ENCODE measurements at regions not wholly inside any gene's neighbourhood (a gene's known extent, or its start where the extent isn't known, plus 50 kb on each side); places are given as distances from the start of the nearest gene placed in this dataset.
"Not testable (repeated sequence)": the region's sequence is repeated elsewhere in the genome, so short reads cannot be mapped to it uniquely, and the experiment has no call there.

- Histone ChIP-seq H3K4me3 (no peak overlapping the region), H3K27ac (no peak overlapping the region), H3K9ac (ENCODE audit: low read depth in 2 of 2, low read length in 2 of 2) (no peak overlapping the region), H3K27me3 (no peaks in the 10 kb centered on the region), H3K36me3 (no peaks in the 10 kb centered on the region), H3K9me3 (no peaks in the 10 kb centered on the region), H3K4me1 (no peaks in the 10 kb centered on the region)
- intact Hi-C loops (cut with DNase I), result no loop called here
- TF ChIP-seq, protein P1, sequence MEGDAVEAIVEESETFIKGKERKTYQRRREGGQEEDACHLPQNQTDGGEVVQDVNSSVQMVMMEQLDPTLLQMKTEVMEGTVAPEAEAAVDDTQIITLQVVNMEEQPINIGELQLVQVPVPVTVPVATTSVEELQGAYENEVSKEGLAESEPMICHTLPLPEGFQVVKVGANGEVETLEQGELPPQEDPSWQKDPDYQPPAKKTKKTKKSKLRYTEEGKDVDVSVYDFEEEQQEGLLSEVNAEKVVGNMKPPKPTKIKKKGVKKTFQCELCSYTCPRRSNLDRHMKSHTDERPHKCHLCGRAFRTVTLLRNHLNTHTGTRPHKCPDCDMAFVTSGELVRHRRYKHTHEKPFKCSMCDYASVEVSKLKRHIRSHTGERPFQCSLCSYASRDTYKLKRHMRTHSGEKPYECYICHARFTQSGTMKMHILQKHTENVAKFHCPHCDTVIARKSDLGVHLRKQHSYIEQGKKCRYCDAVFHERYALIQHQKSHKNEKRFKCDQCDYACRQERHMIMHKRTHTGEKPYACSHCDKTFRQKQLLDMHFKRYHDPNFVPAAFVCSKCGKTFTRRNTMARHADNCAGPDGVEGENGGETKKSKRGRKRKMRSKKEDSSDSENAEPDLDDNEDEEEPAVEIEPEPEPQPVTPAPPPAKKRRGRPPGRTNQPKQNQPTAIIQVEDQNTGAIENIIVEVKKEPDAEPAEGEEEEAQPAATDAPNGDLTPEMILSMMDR (IDR thresholded peaks at IDR 0.05), result no peak
- no peak for DNase-seq
Observed at GRCh38 chr2:224221455-224221913, 180.4 kb downstream of the FAM124B start.

- Histone ChIP-seq H3K4me1 (no peaks in the 10 kb centered on the region), H3K9me3 (no peaks in the 10 kb centered on the region), H3K27ac (no peak overlapping the region), H3K36me3 (no peaks in the 10 kb centered on the region), H3K9ac (ENCODE audit: low read depth in 2 of 2, low read length in 2 of 2) (no peak overlapping the region), H3K4me3 (no peak overlapping the region), H3K27me3 (no peaks in the 10 kb centered on the region)
- intact Hi-C loops (cut with DNase I), result no loop called here
- DNase-seq, result no peak
- TF ChIP-seq, protein P1 (IDR thresholded peaks at IDR 0.05), result no peak
Observed at GRCh38 chr2:224220586-224221255, 181.2 kb downstream of the FAM124B start.

DNA sequence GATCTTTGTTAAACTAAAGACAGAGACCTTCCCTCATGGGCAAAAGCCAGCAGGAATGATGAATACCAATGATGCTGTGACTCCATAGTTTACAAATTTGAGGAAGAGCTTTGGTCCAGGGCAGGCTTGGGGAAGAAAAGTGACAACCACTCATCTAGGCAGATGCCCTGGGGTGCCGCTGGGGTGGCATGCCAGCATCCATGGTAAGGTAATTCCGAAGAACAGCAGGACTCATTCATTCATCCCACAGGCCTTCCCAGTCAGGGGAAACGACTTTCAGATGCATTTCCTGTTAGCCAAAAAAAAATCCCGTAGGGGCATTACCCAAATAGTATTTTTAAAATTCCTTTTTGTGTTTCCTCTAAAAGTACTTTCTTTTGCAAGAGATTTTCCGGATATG is 180.7 kb upstream of the SERPINE2 start:
- intact Hi-C loops (cut with DNase I), result no loop called here
- Histone ChIP-seq H3K9me3 (no peaks in the 10 kb centered on the region), H3K36me3 (no peaks in the 10 kb centered on the region), H3K4me1 (no peaks in the 10 kb centered on the region), H3K27ac (no peak overlapping the region), H3K4me3 (no peak overlapping the region), H3K9ac (ENCODE audit: low read depth in 2 of 2, low read length in 2 of 2) (no peak overlapping the region), H3K27me3 (no peaks in the 10 kb centered on the region)
- DNase-seq, result no peak
- TF ChIP-seq, protein P1 (IDR thresholded peaks at IDR 0.05), result no peak

DNA sequence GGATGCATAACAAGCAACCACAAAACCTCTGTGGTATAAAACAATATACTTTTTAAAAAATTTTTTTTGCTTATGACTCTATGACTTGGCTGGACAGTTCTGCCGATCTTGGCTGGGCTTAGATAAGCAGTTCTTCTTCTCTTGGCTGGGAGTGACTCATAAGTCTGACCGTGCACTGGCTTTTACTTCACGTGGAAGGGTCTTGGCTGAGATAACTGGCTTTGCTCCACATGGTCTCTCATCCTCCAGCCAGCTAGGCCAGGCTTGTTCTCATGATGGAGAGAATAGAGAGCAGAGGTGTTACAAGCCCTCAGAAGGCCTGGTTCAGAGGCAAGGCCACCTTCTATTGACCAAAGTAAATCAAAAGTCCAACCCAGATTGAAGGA is 178.9 kb upstream of the SERPINE2 start:
- no peaks in the 10 kb centered on the region for H3K9me3 ChIP-seq
- TF ChIP-seq, protein P1 (IDR thresholded peaks at IDR 0.05), result no peak
- H3K27me3 ChIP-seq, result no peaks in the 10 kb centered on the region
- no peak overlapping the region for H3K4me3 ChIP-seq
- no peaks in the 10 kb centered on the region for H3K4me1 ChIP-seq
- no peak for DNase-seq
- intact Hi-C loops (cut with DNase I), result no loop called here
- no peak overlapping the region for H3K9ac ChIP-seq (ENCODE audit: low read depth in 2 of 2, low read length in 2 of 2)
- no peaks in the 10 kb centered on the region for H3K36me3 ChIP-seq
- no peak overlapping the region for H3K27ac ChIP-seq

GRCh38 chr2:224217233-224217961 is 178.3 kb upstream of the SERPINE2 start:
- TF ChIP-seq, protein P1 (IDR thresholded peaks at IDR 0.05), result no peak
- Histone ChIP-seq H3K4me3 (no peak overlapping the region), H3K27ac (no peak overlapping the region), H3K36me3 (no peaks in the 10 kb centered on the region), H3K9ac (ENCODE audit: low read depth in 2 of 2, low read length in 2 of 2) (no peak overlapping the region), H3K27me3 (no peaks in the 10 kb centered on the region), H3K9me3 (no peaks in the 10 kb centered on the region), H3K4me1 (no peaks in the 10 kb centered on the region)
- intact Hi-C loops (cut with DNase I), result no loop called here
- no peak for DNase-seq

DNA sequence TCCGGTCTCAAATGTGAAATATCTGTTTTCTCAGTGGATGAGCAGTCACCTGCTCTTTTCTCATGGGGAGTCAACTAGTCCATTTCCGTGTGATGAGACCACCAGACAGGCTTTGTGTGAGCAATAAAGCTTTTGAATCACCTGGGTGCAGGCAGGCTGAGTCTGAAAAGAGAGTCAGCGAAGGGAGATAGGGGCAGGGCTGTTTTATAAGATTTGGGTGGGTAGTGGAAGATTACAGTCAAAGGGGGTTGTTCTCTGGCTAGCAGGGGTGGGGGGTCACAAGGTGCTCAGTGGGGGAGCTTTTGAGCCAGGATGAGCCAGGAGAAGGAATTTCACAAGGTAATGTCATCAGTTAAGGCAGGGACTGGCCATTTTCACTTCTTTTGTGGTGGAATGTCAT is 176.5 kb upstream of the SERPINE2 start:
- intact Hi-C loops (cut with DNase I); H3K4me1 ChIP-seq; H3K9me3 ChIP-seq; H3K9ac ChIP-seq (ENCODE audit: low read depth in 2 of 2, low read length in 2 of 2); H3K27me3 ChIP-seq; H3K27ac ChIP-seq; H3K36me3 ChIP-seq; H3K4me3 ChIP-seq; DNase-seq: not testable (repeated sequence)
